Mesenchymal stem cell (in vitro differentiated cells and primary cell): ENCODE measurements at regions not wholly inside any gene's neighbourhood (a gene's known extent, or its start where the extent isn't known, plus 50 kb on each side); places are given as distances from the start of the nearest gene placed in this dataset.

Experiments
- DNase-seq: peaks from one replicate; pipeline ENCODE4 v3.0.0-alpha.2; 2013
- H2AFZ ChIP-seq: one replicate; pipeline ENCODE4 v1.6.1; 2013; ENCODE audit warnings: low read depth, mild to moderate bottlenecking, control low read depth, inconsistent platforms, low read length, moderate library complexity
- H2AK5ac ChIP-seq: 2 replicates; pipeline ENCODE4 v1.6.1; 2013; ENCODE audit warnings: low read length, moderate library complexity, mild to moderate bottlenecking, inconsistent platforms; ENCODE audit not compliant: severe bottlenecking
- H2BK120ac ChIP-seq: one replicate; pipeline ENCODE4 v1.6.1; 2013; ENCODE audit warnings: low read depth, mild to moderate bottlenecking, inconsistent platforms, low read length, moderate library complexity
- H2BK12ac ChIP-seq, 2 experiments: one replicate each; pipeline ENCODE4 v1.6.1; 2013; ENCODE audit warnings: inconsistent platforms in 2 of 2, low read length in 2 of 2, mild to moderate bottlenecking in 2 of 2, moderate library complexity in 2 of 2, control low read depth in 1 of 2
- H2BK15ac ChIP-seq: one replicate; pipeline ENCODE4 v1.6.1; 2013; ENCODE audit warnings: mild to moderate bottlenecking, low read depth, inconsistent platforms; ENCODE audit not compliant: poor library complexity, severe bottlenecking
- H2BK5ac ChIP-seq: 2 replicates; pipeline ENCODE4 v1.6.1; 2013; ENCODE audit warnings: low read depth, mild to moderate bottlenecking, low read length, control low read depth, inconsistent platforms; ENCODE audit not compliant: poor library complexity, severe bottlenecking
- H3K14ac ChIP-seq, 2 experiments: one replicate each; pipeline ENCODE4 v1.6.1; 2013; ENCODE audit warnings: inconsistent platforms in 2 of 2, low read length in 2 of 2, control low read depth in 1 of 2, mild to moderate bottlenecking in 1 of 2, moderate library complexity in 1 of 2
- H3K18ac ChIP-seq, 2 experiments: one replicate each; pipeline ENCODE4 v1.6.1; 2013; ENCODE audit warnings: inconsistent platforms in 2 of 2, low read length in 2 of 2, control low read depth in 1 of 2, low read depth in 1 of 2, mild to moderate bottlenecking in 1 of 2
- H3K23ac ChIP-seq, 2 experiments: one replicate each; pipeline ENCODE4 v1.6.1; 2013; ENCODE audit warnings: inconsistent platforms in 2 of 2, low read length in 2 of 2, mild to moderate bottlenecking in 2 of 2, moderate library complexity in 2 of 2, control low read depth in 1 of 2
- H3K27ac ChIP-seq: 2 replicates; pipeline ENCODE4 v1.5.1; 2013; ENCODE audit warnings: mild to moderate bottlenecking, moderate library complexity, low read length, control low read depth, inconsistent platforms; ENCODE audit not compliant: poor library complexity, severe bottlenecking
- H3K27me3 ChIP-seq, 2 experiments: 2 replicates each; pipeline versions ENCODE4 v1.6.1 to v1.7.0; 2013; ENCODE audit warnings: low read length in 2 of 2, mild to moderate bottlenecking in 2 of 2, moderate library complexity in 2 of 2, control low read depth in 1 of 2, inconsistent platforms in 1 of 2; ENCODE audit not compliant: control insufficient read depth in 1 of 2, insufficient read depth in 1 of 2
- H3K36me3 ChIP-seq, 2 experiments: 2 replicates each; pipeline versions ENCODE4 v1.6.1 to v1.7.0; 2013; ENCODE audit warnings: low read length in 2 of 2, control low read depth in 1 of 2, inconsistent platforms in 1 of 2, low read depth in 1 of 2, mild to moderate bottlenecking in 1 of 2; ENCODE audit not compliant: insufficient read depth in 2 of 2, control insufficient read depth in 1 of 2
- H3K4ac ChIP-seq, 2 experiments: one replicate each; pipeline ENCODE4 v1.6.1; 2013; ENCODE audit warnings: inconsistent platforms in 2 of 2, low read length in 2 of 2, mild to moderate bottlenecking in 2 of 2, moderate library complexity in 2 of 2, control low read depth in 1 of 2, low read depth in 1 of 2
- H3K4me1 ChIP-seq: 2 replicates; pipeline ENCODE4 v1.6.1; 2013; ENCODE audit warnings: low read depth, low read length, control low read depth; ENCODE audit not compliant: control insufficient read depth, insufficient read depth
- H3K4me2 ChIP-seq: 2 replicates; pipeline ENCODE4 v1.6.1; 2013; ENCODE audit warnings: low read length, mild to moderate bottlenecking, inconsistent platforms; ENCODE audit not compliant: poor library complexity, severe bottlenecking
- H3K4me3 ChIP-seq, 2 experiments: 2 replicates each; pipeline versions ENCODE4 v1.5.1 to v1.7.0; 2013; ENCODE audit warnings: low read length in 2 of 2, mild to moderate bottlenecking in 2 of 2, control low read depth in 1 of 2, low read depth in 1 of 2; ENCODE audit not compliant: insufficient read depth in 1 of 2
- H3K79me1 ChIP-seq: replicated peaks from 2 replicates; pipeline ENCODE4 v1.6.1; 2013; ENCODE audit warnings: mild to moderate bottlenecking, control low read depth, low read length, inconsistent platforms; ENCODE audit not compliant: poor library complexity, severe bottlenecking
- H3K9ac ChIP-seq: 2 replicates; pipeline ENCODE4 v1.7.0; 2013; ENCODE audit warnings: mild to moderate bottlenecking, low read length, moderate library complexity
- H3K9me3 ChIP-seq: 2 replicates; pipeline ENCODE4 v1.7.0; 2013; ENCODE audit warnings: mild to moderate bottlenecking, low read length; ENCODE audit not compliant: control insufficient read depth
- H4K8ac ChIP-seq: one replicate; pipeline ENCODE4 v1.6.1; 2013; ENCODE audit warnings: inconsistent platforms, mild to moderate bottlenecking, low read length, moderate library complexity
- H4K91ac ChIP-seq: one replicate; pipeline ENCODE4 v1.6.1; 2013; ENCODE audit warnings: mild to moderate bottlenecking, low read length, inconsistent platforms
- WGBS: methylation state at CpG from one replicate; pipeline ENCODE4 v1.1.7; 2013; ENCODE audit warnings: mixed read lengths; 5-methylcytosine and 5-hydroxymethylcytosine counted together

- no peak for DNase-seq
- peaks cover 2% of the 10 kb centered on the region for H3K4me1 ChIP-seq
- no peak overlapping the region for H4K8ac ChIP-seq
- no peak overlapping the region for H2AK5ac ChIP-seq
- H3K27ac ChIP-seq = no peak overlapping the region
- no peaks in the 10 kb centered on the region for H3K79me1 ChIP-seq
- H3K9me3 ChIP-seq = no peaks in the 10 kb centered on the region
- no peak overlapping the region for H2AFZ ChIP-seq
- no peak overlapping the region for H3K14ac ChIP-seq
- H3K4me3 ChIP-seq = peak overlapping the region in 1 of 2 experiments; percentile 48
- no peak overlapping the region for H2BK5ac ChIP-seq
- H2BK15ac ChIP-seq = no peak overlapping the region
- no peak overlapping the region for H3K4me2 ChIP-seq
- H3K4ac ChIP-seq = no peak overlapping the region
- no peak overlapping the region for H2BK120ac ChIP-seq
- H3K9ac ChIP-seq = peak overlapping the region; percentile 85
- no peaks in the 10 kb centered on the region for H3K36me3 ChIP-seq
- no peak overlapping the region for H4K91ac ChIP-seq
- no peak overlapping the region for H2BK12ac ChIP-seq
- H3K27me3 ChIP-seq = peaks cover 0 to 5% of the 10 kb centered on the region in 2 experiments
- H3K23ac ChIP-seq = no peak overlapping the region
- no peak overlapping the region for H3K18ac ChIP-seq
- 59% methylated on average over 5 of the region's 5 CpGs for WGBS
These were observed 224.3 kb upstream of the PHYHIPL start for GRCh38 chr10:58952162-58952601.

GRCh38 chr10:58952747-58953466 lies 223.5 kb upstream of the PHYHIPL start:
- H4K91ac ChIP-seq = no peak overlapping the region
- 6% methylated on average over 3 of the region's 3 CpGs for WGBS

GRCh38 chr10:58954178-58954577 lies 222.3 kb upstream of the PHYHIPL start:
- H3K23ac ChIP-seq = no peak overlapping the region
- no peaks in the 10 kb centered on the region for H3K36me3 ChIP-seq
- DNase-seq = no peak
- H2BK15ac ChIP-seq = no peak overlapping the region
- H3K79me1 ChIP-seq = no peaks in the 10 kb centered on the region
- no peak overlapping the region for H3K4me3 ChIP-seq
- no peak overlapping the region for H2BK12ac ChIP-seq
- no peak overlapping the region for H2BK5ac ChIP-seq
- H3K27ac ChIP-seq = no peak overlapping the region
- H2AK5ac ChIP-seq = no peak overlapping the region
- H3K9ac ChIP-seq = no peak overlapping the region
- H3K4me1 ChIP-seq = peaks cover 2% of the 10 kb centered on the region
- H3K18ac ChIP-seq = no peak overlapping the region
- H3K14ac ChIP-seq = no peak overlapping the region
- no peak overlapping the region for H3K4me2 ChIP-seq
- whole genome bisulfite sequencing = 96% methylated on average over 2 of the region's 2 CpGs
- no peaks in the 10 kb centered on the region for H3K27me3 ChIP-seq
- no peak overlapping the region for H2AFZ ChIP-seq
- no peak overlapping the region for H4K91ac ChIP-seq
- H2BK120ac ChIP-seq = no peak overlapping the region
- H3K4ac ChIP-seq = no peak overlapping the region
- no peaks in the 10 kb centered on the region for H3K9me3 ChIP-seq
- no peak overlapping the region for H4K8ac ChIP-seq

More at GRCh38 chr10:58952747-58953466, 223.5 kb upstream of the PHYHIPL start:
- Histone ChIP-seq H2BK15ac (no peak overlapping the region), H2AK5ac (no peak overlapping the region), H3K23ac (no peak overlapping the region), H2BK12ac (no peak overlapping the region), H3K36me3 (no peaks in the 10 kb centered on the region), H3K18ac (no peak overlapping the region), H2BK120ac (no peak overlapping the region), H2BK5ac (no peak overlapping the region), H3K9me3 (no peaks in the 10 kb centered on the region), H2AFZ (no peak overlapping the region), H3K4me3 (peak overlapping the region in 1 of 2 experiments; percentile 48), H3K4me1 (peaks cover 2% of the 10 kb centered on the region), H4K8ac (no peak overlapping the region), H3K14ac (no peak overlapping the region), H3K9ac (peak overlapping the region; percentile 85), H3K79me1 (no peaks in the 10 kb centered on the region), H3K27me3 (peaks cover 0 to 5% of the 10 kb centered on the region in 2 experiments), H3K4me2 (no peak overlapping the region), H3K4ac (no peak overlapping the region), H3K27ac (no peak overlapping the region)
- peak; percentile 43 for DNase-seq

GRCh38 chr10:58955615-58956014 lies 220.8 kb upstream of the PHYHIPL start:
- no peak overlapping the region for H2BK5ac ChIP-seq
- H2AFZ ChIP-seq = no peak overlapping the region
- H3K27me3 ChIP-seq = no peaks in the 10 kb centered on the region
- H3K14ac ChIP-seq = no peak overlapping the region
- no peak for DNase-seq
- H3K36me3 ChIP-seq = no peaks in the 10 kb centered on the region
- H3K4ac ChIP-seq = no peak overlapping the region
- no peak overlapping the region for H3K18ac ChIP-seq
- H3K9ac ChIP-seq = no peak overlapping the region
- no peak overlapping the region for H2BK12ac ChIP-seq
- H3K23ac ChIP-seq = no peak overlapping the region
- H3K4me3 ChIP-seq = no peak overlapping the region
- H3K4me1 ChIP-seq = peaks cover 2% of the 10 kb centered on the region
- no peak overlapping the region for H3K27ac ChIP-seq
- no peak overlapping the region for H4K91ac ChIP-seq
- no peaks in the 10 kb centered on the region for H3K9me3 ChIP-seq
- H3K4me2 ChIP-seq = no peak overlapping the region
- H2BK120ac ChIP-seq = no peak overlapping the region
- no peaks in the 10 kb centered on the region for H3K79me1 ChIP-seq
- no peak overlapping the region for H4K8ac ChIP-seq
- no peak overlapping the region for H2BK15ac ChIP-seq
- no peak overlapping the region for H2AK5ac ChIP-seq
- WGBS = no CpG with 5 or more reads among the region's 1 CpG
